ENCODE measurements at regions not wholly inside any gene's neighbourhood (a gene's known extent, or its start where the extent isn't known, plus 50 kb on each side); places are given as distances from the start of the nearest gene placed in this dataset.

- no peaks in the 10 kb centered on the region for H3K79me2 ChIP-seq (ENCODE audit: control insufficient read depth, insufficient read depth, low read length)
- H3K9me3 ChIP-seq (ENCODE audit: control insufficient read depth, insufficient read depth, low read depth, low read length): no peaks in the 10 kb centered on the region
- H3K4me2 ChIP-seq (ENCODE audit: extremely low read depth, insufficient read depth, low read length): no peak overlapping the region
- DNase-seq (ENCODE audit: low read depth in 2 of 2): peak; percentile 13 to 39
- H3K4me1 ChIP-seq (ENCODE audit: control insufficient read depth, extremely low read depth, insufficient read depth, low read length): peaks cover 2% of the 10 kb centered on the region
- TF ChIP-seq EZH2 (IDR thresholded peaks at IDR 0.05; ENCODE audit: low read length, missing control alignments) (no peak), CTCF (conservative IDR thresholded peaks at IDR 0.05 in 1 of 2, IDR thresholded peaks at IDR 0.05 in 1 of 2; ENCODE audit: low read depth in 1 of 2, low read length in 2 of 2) (no peak)
- no peaks in the 10 kb centered on the region for H4K20me1 ChIP-seq (ENCODE audit: control insufficient read depth, extremely low read depth, insufficient read depth, low read length)
- H3K36me3 ChIP-seq (ENCODE audit: control insufficient read depth, insufficient read depth, low read length): no peaks in the 10 kb centered on the region
- no peak overlapping the region for H3K27ac ChIP-seq (ENCODE audit: insufficient read depth, low read length)
- H3K4me3 ChIP-seq (replicated peaks in 1 of 4; ENCODE audit: control extremely low read depth in 1 of 4, insufficient read depth in 1 of 4, low read depth in 3 of 4, low read length in 4 of 4): no peak overlapping the region
- H3K9ac ChIP-seq (ENCODE audit: insufficient read depth, low read length): no peak overlapping the region
- H3K27me3 ChIP-seq (ENCODE audit: control insufficient read depth, insufficient read depth, low read length): no peaks in the 10 kb centered on the region
- no peak overlapping the region for H2AFZ ChIP-seq (ENCODE audit: low read length)
Measured at GRCh38 chr12:60201891-60202290, 606.1 kb downstream of the SLC16A7 start.

GRCh38 chr12:60205500-60205899 is 609.7 kb downstream of the SLC16A7 start:
- Histone ChIP-seq H4K20me1 (ENCODE audit: control insufficient read depth, extremely low read depth, insufficient read depth, low read length) (no peaks in the 10 kb centered on the region), H3K4me1 (ENCODE audit: control insufficient read depth, extremely low read depth, insufficient read depth, low read length) (peaks cover 2% of the 10 kb centered on the region), H3K27ac (ENCODE audit: insufficient read depth, low read length) (no peak overlapping the region), H3K4me2 (ENCODE audit: extremely low read depth, insufficient read depth, low read length) (no peak overlapping the region), H3K4me3 (replicated peaks in 1 of 4; ENCODE audit: control extremely low read depth in 1 of 4, insufficient read depth in 1 of 4, low read depth in 3 of 4, low read length in 4 of 4) (no peak overlapping the region), H3K9me3 (ENCODE audit: control insufficient read depth, insufficient read depth, low read depth, low read length) (no peaks in the 10 kb centered on the region), H3K36me3 (ENCODE audit: control insufficient read depth, insufficient read depth, low read length) (no peaks in the 10 kb centered on the region), H3K9ac (ENCODE audit: insufficient read depth, low read length) (no peak overlapping the region), H3K79me2 (ENCODE audit: control insufficient read depth, insufficient read depth, low read length) (no peaks in the 10 kb centered on the region), H2AFZ (ENCODE audit: low read length) (no peak overlapping the region), H3K27me3 (ENCODE audit: control insufficient read depth, insufficient read depth, low read length) (no peaks in the 10 kb centered on the region)
- DNase-seq (ENCODE audit: low read depth in 2 of 2): peak; percentile 25 to 76
- TF ChIP-seq CTCF (conservative IDR thresholded peaks at IDR 0.05 in 1 of 2, IDR thresholded peaks at IDR 0.05 in 1 of 2; ENCODE audit: low read depth in 1 of 2, low read length in 2 of 2) (no peak), EZH2 (IDR thresholded peaks at IDR 0.05; ENCODE audit: low read length, missing control alignments) (no peak)

- no peaks in the 10 kb centered on the region for H3K36me3 ChIP-seq (ENCODE audit: control insufficient read depth, insufficient read depth, low read length)
- H3K4me1 ChIP-seq (ENCODE audit: control insufficient read depth, extremely low read depth, insufficient read depth, low read length): peaks cover 2% of the 10 kb centered on the region
- H3K9ac ChIP-seq (ENCODE audit: insufficient read depth, low read length): no peak overlapping the region
- H3K4me3 ChIP-seq (replicated peaks in 1 of 4; ENCODE audit: control extremely low read depth in 1 of 4, insufficient read depth in 1 of 4, low read depth in 3 of 4, low read length in 4 of 4): no peak overlapping the region
- H3K4me2 ChIP-seq (ENCODE audit: extremely low read depth, insufficient read depth, low read length): no peak overlapping the region
- no peak overlapping the region for H3K27ac ChIP-seq (ENCODE audit: insufficient read depth, low read length)
- H3K27me3 ChIP-seq (ENCODE audit: control insufficient read depth, insufficient read depth, low read length): no peaks in the 10 kb centered on the region
- no peak overlapping the region for H2AFZ ChIP-seq (ENCODE audit: low read length)
- no peak for DNase-seq (ENCODE audit: low read depth in 2 of 2)
- no peaks in the 10 kb centered on the region for H3K9me3 ChIP-seq (ENCODE audit: control insufficient read depth, insufficient read depth, low read depth, low read length)
- H3K79me2 ChIP-seq (ENCODE audit: control insufficient read depth, insufficient read depth, low read length): no peaks in the 10 kb centered on the region
- TF ChIP-seq CTCF (conservative IDR thresholded peaks at IDR 0.05 in 1 of 2, IDR thresholded peaks at IDR 0.05 in 1 of 2; ENCODE audit: low read depth in 1 of 2, low read length in 2 of 2) (no peak), EZH2 (IDR thresholded peaks at IDR 0.05; ENCODE audit: low read length, missing control alignments) (no peak)
- H4K20me1 ChIP-seq (ENCODE audit: control insufficient read depth, extremely low read depth, insufficient read depth, low read length): no peaks in the 10 kb centered on the region
Measured at GRCh38 chr12:60209521-60209920, 613.7 kb downstream of the SLC16A7 start.

Data from fibroblast of lung (primary cell).